ENCODE measurements at regions not wholly inside any gene's neighbourhood (a gene's known extent, or its start where the extent isn't known, plus 50 kb on each side); places are given as distances from the start of the nearest gene placed in this dataset.

GRCh38 chr6:121730616-121731015, 295.2 kb downstream of the GJA1 start:
- Histone ChIP-seq H3K36me3 (ENCODE audit: low read depth, low read length) (no peaks in the 10 kb centered on the region), H3K9me2 (replicated peaks; ENCODE audit: low read length) (no peaks in the 10 kb centered on the region), H3K4me2 (ENCODE audit: low read length) (no peak overlapping the region), H3K27ac (ENCODE audit: low read length) (no peak overlapping the region), H2AFZ (ENCODE audit: low read length) (no peak overlapping the region), H3K79me2 (ENCODE audit: low read length) (no peaks in the 10 kb centered on the region), H3K4me3 (ENCODE audit: low read length) (no peak overlapping the region), H3K4me1 (ENCODE audit: insufficient read depth, low read length) (no peaks in the 10 kb centered on the region), H4K20me1 (ENCODE audit: low read length) (no peaks in the 10 kb centered on the region), H3F3A (ENCODE audit: low read length, unreplicated experiment) (no peaks in the 10 kb centered on the region), H3K9ac (ENCODE audit: low read length) (no peak overlapping the region), H3K9me3 (ENCODE audit: low read length) (no peaks in the 10 kb centered on the region), H3K27me3 (ENCODE audit: low read length) (no peaks in the 10 kb centered on the region)
- intact Hi-C loops (cut with micrococcal nuclease): no loop called here
- ChIA-PET POLR2A (ENCODE audit: unreplicated experiment) (no interaction called here), CTCF (no interaction called here)
- no peak for TF ChIP-seq EZH2phosphoT487 (IDR thresholded peaks at IDR 0.05; ENCODE audit: borderline replicate concordance, low read length)
- no peak for TF ChIP-seq CTCF (conservative IDR thresholded peaks at IDR 0.05; ENCODE audit: low read depth, low read length)
- no peak for TF ChIP-seq EZH2 (IDR thresholded peaks at IDR 0.05; ENCODE audit: low read length, unreplicated experiment)
- no peak for ATAC-seq
- DNase-seq: no peak
- no TSS peak for BruUV-seq (replicated peaks)

GRCh38 chr6:121731381-121731780, 295.9 kb downstream of the GJA1 start:
- Histone ChIP-seq H3K27me3 (ENCODE audit: low read length) (no peaks in the 10 kb centered on the region), H3K36me3 (ENCODE audit: low read depth, low read length) (no peaks in the 10 kb centered on the region), H3K9ac (ENCODE audit: low read length) (no peak overlapping the region), H3K9me2 (replicated peaks; ENCODE audit: low read length) (no peaks in the 10 kb centered on the region), H3K9me3 (ENCODE audit: low read length) (no peaks in the 10 kb centered on the region), H3K4me3 (ENCODE audit: low read length) (no peak overlapping the region), H3K4me1 (ENCODE audit: insufficient read depth, low read length) (no peaks in the 10 kb centered on the region), H4K20me1 (ENCODE audit: low read length) (no peaks in the 10 kb centered on the region), H2AFZ (ENCODE audit: low read length) (no peak overlapping the region), H3K79me2 (ENCODE audit: low read length) (no peaks in the 10 kb centered on the region), H3F3A (ENCODE audit: low read length, unreplicated experiment) (no peaks in the 10 kb centered on the region), H3K27ac (ENCODE audit: low read length) (no peak overlapping the region), H3K4me2 (ENCODE audit: low read length) (no peak overlapping the region)
- DNase-seq (no peak), ATAC-seq (no peak)
- CTCF ChIA-PET: no interaction called here
- TF ChIP-seq CTCF (conservative IDR thresholded peaks at IDR 0.05; ENCODE audit: low read depth, low read length) (no peak), EZH2phosphoT487 (IDR thresholded peaks at IDR 0.05; ENCODE audit: borderline replicate concordance, low read length) (no peak)
- BruUV-seq (replicated peaks): no TSS peak
- POLR2A ChIA-PET (ENCODE audit: unreplicated experiment): no interaction called here
- intact Hi-C loops (cut with micrococcal nuclease): no loop called here

GRCh38 chr6:121732641-121733040, 297.2 kb downstream of the GJA1 start:
- no peaks in the 10 kb centered on the region for H4K20me1 ChIP-seq (ENCODE audit: low read length)

More at GRCh38 chr6:121732641-121733040, 297.2 kb downstream of the GJA1 start:
- no peaks in the 10 kb centered on the region for H3K36me3 ChIP-seq (ENCODE audit: low read depth, low read length)
- H3K9ac ChIP-seq (ENCODE audit: low read length): no peak overlapping the region
- H3K9me2 ChIP-seq (replicated peaks; ENCODE audit: low read length): no peaks in the 10 kb centered on the region
- no peak for DNase-seq
- TF ChIP-seq CTCF (conservative IDR thresholded peaks at IDR 0.05; ENCODE audit: low read depth, low read length): no peak
- no peak for TF ChIP-seq EZH2phosphoT487 (IDR thresholded peaks at IDR 0.05; ENCODE audit: borderline replicate concordance, low read length)
- no peak for TF ChIP-seq EZH2 (IDR thresholded peaks at IDR 0.05; ENCODE audit: low read length, unreplicated experiment)
- ChIA-PET CTCF (no interaction called here), POLR2A (ENCODE audit: unreplicated experiment) (no interaction called here)
- H3K4me1 ChIP-seq (ENCODE audit: insufficient read depth, low read length): no peaks in the 10 kb centered on the region
- H2AFZ ChIP-seq (ENCODE audit: low read length): no peak overlapping the region
- H3K27me3 ChIP-seq (ENCODE audit: low read length): no peaks in the 10 kb centered on the region
- no peak overlapping the region for H3K4me2 ChIP-seq (ENCODE audit: low read length)
- no peaks in the 10 kb centered on the region for H3K79me2 ChIP-seq (ENCODE audit: low read length)
- H3K27ac ChIP-seq (ENCODE audit: low read length): no peak overlapping the region
- BruUV-seq (replicated peaks): no TSS peak
- no peaks in the 10 kb centered on the region for H3F3A ChIP-seq (ENCODE audit: low read length, unreplicated experiment)
- intact Hi-C loops (cut with micrococcal nuclease): no loop called here
- H3K9me3 ChIP-seq (ENCODE audit: low read length): no peaks in the 10 kb centered on the region
- ATAC-seq: no peak
- H3K4me3 ChIP-seq (ENCODE audit: low read length): no peak overlapping the region

Data from PC-3 (cell line).